WI38 (cell line): ENCODE measurements at regions not wholly inside any gene's neighbourhood (a gene's known extent, or its start where the extent isn't known, plus 50 kb on each side); places are given as distances from the start of the nearest gene placed in this dataset.
A peak's percentile ranks its signal among the peaks of the same experiment; 100 is the strongest.
"Not testable (repeated sequence)": the region's sequence is repeated elsewhere in the genome, so short reads cannot be mapped to it uniquely, and the experiment has no call there.

Experiments
- H3K4me3 ChIP-seq: 2 replicates; pipeline ENCODE4 v1.5.1; 2011; ENCODE audit warnings: low read depth, mild to moderate bottlenecking, control low read depth, low read length

DNA sequence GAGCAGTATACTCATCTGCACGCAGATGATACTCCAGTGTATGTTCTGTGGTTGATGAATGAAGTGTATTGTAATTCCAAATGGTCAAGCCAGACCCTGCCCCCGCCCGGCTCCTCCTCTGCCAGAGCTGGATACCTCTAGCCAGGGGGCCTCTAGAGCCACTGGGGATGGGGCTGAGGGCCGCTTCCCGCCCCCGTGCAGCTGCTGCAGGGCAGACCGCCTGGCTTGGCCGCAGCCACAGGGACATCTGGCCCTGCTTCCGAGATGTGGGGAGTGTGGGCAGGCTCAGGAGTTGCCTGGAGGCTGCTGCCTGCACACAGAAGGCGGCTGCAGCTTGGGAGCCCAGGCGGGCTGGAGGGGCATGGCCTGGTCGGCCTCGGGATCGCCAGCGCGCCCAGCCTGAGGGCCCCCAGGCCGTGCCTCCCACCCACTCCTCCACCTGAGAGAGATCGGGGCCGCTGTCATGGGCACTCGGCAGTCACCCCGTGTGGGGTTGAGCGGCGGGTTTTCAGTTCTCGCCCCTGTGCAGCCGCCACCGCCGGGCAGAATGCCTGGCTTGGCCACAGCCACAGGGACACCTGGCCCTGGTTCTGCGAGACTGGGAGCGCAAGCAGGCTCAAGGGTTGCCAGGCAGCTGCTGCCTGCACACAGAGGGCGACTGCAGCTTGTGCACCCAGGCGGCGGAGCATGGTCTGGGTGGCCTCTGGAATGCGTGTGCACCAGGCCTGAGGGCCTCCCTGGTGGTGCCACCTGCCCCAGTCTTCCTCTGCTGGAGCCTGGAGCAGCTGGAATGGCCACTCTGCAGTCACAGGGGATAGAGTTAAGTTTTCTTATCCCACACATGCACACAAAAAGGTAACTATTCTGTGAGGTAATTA lies 1643.7 kb downstream of the SPATA31A7 start:
- H3K4me3 ChIP-seq = not testable (repeated sequence)

- H3K4me3 ChIP-seq = peak overlapping the region; percentile 27
Observed at GRCh38 chr9:62837254-62837911, 1647.5 kb downstream of the SPATA31A7 start.

DNA sequence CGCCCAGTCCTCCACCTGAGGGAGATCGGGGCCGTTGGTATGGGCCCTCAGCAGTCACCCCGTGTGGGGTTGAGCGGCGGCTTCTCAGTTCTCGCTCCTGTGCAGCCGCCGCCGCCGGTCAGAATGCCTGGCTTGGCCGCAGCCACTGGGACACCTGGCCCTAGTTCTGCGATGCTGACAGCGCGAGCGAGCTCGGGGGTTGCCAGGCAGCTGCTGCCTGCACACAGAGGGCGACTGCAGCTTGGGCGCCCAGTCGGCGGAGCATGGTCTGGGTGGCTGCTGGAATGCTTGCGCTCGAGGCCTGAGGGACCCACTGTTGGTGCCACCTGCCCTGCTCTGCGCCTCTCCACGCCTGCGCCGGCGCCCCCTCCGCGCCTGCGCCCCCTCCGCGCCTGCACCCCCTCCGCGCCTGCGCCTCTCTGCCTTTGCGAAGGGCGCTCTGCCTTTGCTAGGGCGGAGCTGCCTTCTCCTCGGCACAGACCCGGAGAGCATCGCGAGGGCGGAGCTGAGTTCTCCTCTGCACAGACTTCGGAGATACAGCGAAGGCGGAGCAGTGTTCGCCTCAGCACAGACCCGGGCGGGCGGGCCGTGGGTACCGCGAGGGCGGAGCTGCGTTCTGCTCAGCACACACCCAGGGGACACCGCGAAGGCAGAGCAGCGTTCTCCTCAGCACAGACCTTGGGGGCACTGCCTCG lies 1648.3 kb downstream of the SPATA31A7 start:
- peak overlapping the region; percentile 53 for H3K4me3 ChIP-seq

GRCh38 chr9:62839168-62839567 lies 1649.3 kb downstream of the SPATA31A7 start:
- not testable (repeated sequence) for H3K4me3 ChIP-seq

- not testable (repeated sequence) for H3K4me3 ChIP-seq
Observed at GRCh38 chr9:62843145-62843544, 1653.3 kb downstream of the SPATA31A7 start.

DNA sequence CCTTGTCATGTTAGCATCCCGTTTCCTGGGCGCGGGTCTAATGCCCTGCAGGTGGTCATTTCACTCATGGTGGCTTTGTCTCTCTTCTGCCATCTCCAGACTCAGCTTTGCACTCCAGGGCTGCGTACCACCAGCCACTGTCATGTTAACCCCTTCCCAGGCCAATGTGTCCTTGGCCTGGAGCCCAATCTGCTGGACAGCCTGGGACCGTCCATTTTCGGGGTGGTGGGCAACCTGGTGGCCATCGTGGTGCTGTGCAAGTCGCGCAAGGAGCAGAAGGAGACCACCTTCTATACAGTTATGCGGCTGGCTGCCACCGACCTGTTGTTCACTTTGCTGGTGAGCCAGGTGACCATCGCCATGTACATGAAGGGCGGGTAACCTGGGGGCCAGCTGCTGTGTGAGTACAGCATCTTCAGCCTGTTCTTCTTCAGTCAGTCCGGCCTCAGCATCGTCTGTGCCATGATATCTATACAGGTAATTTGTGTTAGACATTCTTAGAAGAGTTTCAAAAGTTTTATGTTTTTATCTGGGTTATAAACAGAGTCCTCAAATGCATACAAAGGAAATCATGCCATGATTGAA lies 1654.0 kb downstream of the SPATA31A7 start:
- not testable (repeated sequence) for H3K4me3 ChIP-seq

DNA sequence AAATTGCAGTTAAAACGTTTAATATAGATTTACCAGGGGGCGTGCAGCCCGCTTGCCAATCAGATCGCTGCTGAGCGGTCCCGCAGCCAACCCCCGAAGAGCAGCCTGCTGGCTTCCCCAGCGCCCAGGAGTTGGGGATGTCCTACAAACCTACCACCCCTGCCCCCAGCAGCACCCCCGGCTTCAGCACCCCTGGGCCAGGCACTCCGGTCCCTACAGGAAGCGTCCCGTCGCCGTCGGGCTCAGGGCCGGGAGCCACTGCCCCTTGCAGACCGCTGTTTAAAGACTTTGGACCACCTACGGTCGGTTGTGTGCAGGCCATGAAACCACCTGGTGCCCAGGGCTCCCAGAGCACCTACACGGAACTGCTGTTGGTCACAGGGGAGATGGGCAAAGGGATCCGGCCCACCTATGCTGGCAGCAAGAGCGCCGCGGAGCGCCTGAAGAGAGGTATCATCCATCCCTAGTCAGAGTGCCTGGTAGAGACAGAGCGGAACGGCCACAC lies 1654.9 kb downstream of the SPATA31A7 start:
- not testable (repeated sequence) for H3K4me3 ChIP-seq

- not testable (repeated sequence) for H3K4me3 ChIP-seq
Observed at GRCh38 chr9:62848258-62848657, 1658.4 kb downstream of the SPATA31A7 start.

- H3K4me3 ChIP-seq = not testable (repeated sequence)
Observed at GRCh38 chr9:62849991-62850390, 1660.2 kb downstream of the SPATA31A7 start.

- H3K4me3 ChIP-seq = not testable (repeated sequence)
Observed at GRCh38 chr9:62857280-62857679, 1667.4 kb downstream of the SPATA31A7 start.

DNA sequence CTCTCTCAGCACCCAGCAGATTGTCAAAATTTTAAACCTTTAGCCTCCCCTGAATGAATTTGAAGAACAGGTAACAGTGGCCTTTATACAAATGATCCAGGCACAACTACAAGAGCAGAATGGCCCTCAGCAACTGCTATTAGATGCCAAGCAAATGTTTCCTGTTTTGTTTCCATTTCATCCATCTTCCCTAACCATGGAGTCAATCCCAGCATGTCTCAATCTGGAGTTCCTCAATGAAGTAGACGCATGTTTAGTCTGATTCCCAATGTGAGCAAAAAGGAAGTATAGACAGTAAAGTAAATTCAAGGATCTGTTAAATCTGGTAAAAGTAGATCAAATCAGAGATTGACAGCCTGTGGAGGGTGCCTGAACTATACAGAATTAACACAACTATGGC lies 1668.4 kb downstream of the SPATA31A7 start:
- not testable (repeated sequence) for H3K4me3 ChIP-seq

GRCh38 chr9:62860939-62861860 lies 1671.4 kb downstream of the SPATA31A7 start:
- H3K4me3 ChIP-seq = not testable (repeated sequence)

- H3K4me3 ChIP-seq = not testable (repeated sequence)
Observed at GRCh38 chr9:62862180-62862579, 1672.3 kb downstream of the SPATA31A7 start.

- H3K4me3 ChIP-seq = not testable (repeated sequence)
Observed at GRCh38 chr9:62863319-62863718, 1673.5 kb downstream of the SPATA31A7 start.

DNA sequence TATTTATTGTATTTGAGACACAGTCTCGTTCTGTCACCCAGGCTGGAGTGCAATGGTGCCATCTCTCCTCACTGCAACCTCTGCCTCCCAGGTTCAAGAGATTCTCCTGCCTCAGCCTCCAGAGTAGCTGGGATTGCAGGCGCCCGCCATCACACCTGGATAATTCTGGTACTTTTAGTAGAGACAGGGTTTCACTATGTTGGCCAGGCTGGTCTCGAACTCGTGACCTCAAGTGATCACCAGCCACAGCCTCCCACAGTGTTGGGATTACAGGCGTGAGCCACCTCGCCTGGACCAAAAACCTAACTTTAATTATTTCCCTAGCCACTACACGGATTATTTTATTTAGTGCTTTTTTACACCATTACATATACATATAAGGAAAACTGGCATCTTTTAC lies 1674.0 kb downstream of the SPATA31A7 start:
- not testable (repeated sequence) for H3K4me3 ChIP-seq

DNA sequence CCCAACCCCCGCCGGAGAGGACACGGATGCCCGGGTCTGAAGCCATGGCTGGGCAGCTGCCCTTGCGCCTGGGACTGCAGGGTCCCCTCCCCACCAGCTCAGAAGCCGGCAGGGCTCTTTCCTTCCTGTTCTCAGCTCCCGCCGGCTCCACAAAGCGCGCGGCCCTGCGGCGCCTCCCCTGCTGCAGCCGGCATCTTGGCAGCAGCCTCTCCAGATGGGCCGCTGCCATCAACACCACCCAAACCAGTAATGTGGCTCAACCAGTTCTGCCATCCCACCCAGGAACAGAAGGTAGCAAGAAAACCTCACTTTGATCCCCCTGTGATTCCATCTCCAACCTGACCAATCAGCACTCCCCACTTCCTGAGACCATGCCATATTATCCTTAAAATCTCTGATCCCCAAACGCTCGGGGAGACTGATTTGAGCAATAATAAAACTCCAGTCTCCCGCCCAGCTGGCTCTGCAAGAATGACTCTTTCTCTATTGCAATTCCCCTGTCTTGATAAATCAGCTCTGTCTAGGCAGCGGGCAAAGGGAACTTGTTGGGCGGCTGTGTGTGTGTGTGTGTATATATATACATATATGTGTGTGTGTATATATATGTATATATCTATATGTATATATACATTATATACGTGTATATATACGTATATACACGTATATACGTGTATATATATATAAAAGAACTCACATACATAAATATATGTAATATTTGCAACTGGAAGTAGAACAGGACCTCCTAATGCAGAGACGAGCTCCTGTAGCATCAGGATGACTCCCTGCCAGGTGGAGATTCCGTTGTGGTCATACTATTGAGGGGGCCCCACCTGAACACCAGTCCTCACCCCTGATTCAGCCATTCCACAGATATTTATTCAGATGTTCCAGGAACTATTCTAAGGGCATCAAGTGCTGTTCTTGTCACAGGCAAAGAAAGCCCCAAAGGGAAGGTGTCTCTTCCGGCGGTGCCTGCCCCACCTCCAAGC lies 1674.9 kb downstream of the SPATA31A7 start:
- 0 out of 2 replicates have a peak overlapping the region, but pooled peaks have one; percentile 24 for H3K4me3 ChIP-seq

DNA sequence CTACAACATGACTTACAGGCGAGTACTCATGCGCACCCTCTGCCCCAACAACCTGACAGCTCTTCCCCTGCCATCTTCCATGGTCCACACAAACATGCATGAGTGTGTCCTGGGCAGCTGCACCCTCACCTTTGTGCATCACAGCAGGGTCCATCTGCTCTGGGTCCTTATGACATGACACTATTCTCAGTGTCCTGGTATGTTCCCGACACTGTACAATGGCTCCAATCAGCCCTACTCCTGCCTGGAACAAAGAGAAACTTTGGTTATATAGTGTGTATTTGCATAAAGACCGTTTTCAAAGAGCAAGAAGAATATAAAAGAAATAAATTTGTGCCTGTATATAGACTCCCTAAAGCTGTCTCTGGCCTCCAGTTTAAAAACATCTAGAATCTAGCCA lies 1679.2 kb downstream of the SPATA31A7 start:
- not testable (repeated sequence) for H3K4me3 ChIP-seq

DNA sequence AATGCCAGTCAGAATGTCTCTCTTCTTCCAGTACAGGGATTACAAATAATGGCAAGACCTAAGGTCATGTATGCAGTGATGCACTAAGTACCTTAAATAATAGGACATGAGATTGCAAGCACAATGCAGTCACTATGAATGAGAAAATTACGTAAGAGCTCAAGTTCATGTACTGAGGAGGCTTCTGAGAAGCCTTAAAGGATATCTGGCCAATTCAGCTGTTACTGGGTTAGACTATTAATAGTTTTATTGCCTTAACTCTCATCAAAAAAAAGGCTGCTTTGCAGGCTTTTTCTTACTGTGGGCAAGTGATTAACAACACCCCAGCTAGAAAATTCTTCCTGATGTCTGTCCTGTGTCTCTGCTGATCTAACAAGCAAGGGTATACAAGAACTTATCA lies 1681.9 kb downstream of the SPATA31A7 start:
- not testable (repeated sequence) for H3K4me3 ChIP-seq

DNA sequence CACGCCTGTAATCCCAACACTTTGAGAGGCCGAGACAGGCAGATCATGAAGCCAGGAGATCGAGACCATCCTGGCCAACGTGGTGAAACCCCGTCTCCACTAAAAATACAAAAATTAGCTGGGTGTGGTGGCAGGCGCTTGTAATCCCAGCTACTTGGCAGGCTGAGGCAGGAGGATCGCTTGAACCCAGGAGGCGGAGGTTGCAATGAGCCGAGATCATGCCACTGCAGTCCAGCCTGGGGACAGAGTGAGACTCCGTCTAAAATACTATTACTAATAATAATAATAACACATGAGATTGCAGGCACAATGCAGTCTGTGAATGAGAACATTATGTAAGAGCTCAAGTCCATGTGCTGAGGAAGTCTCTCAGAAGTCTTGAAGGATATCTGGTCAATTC lies 1684.4 kb downstream of the SPATA31A7 start:
- not testable (repeated sequence) for H3K4me3 ChIP-seq
